ENCODE measurements at regions not wholly inside any gene's neighbourhood (a gene's known extent, or its start where the extent isn't known, plus 50 kb on each side); places are given as distances from the start of the nearest gene placed in this dataset.

DNA sequence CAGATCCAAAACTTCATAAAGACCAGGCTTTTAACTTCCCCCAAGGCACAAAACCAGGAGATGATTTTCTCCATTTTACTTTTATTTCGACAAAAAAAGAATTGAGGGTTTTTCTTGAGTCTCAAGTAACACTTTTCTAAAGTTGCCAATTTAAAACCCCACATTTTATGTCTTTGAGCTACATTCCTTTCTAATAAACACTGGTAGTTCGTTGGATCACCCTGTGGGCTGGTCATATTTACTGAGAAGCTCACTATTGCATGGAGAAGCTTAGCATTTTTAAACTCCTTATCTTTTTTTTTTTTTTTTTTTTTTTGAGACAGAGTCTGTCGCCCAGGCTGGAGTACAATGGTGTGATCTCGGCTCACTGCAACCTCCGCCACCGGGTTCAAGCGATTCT, 255.1 kb upstream of the TPM1 start:
- DNase-seq: no peak

DNA sequence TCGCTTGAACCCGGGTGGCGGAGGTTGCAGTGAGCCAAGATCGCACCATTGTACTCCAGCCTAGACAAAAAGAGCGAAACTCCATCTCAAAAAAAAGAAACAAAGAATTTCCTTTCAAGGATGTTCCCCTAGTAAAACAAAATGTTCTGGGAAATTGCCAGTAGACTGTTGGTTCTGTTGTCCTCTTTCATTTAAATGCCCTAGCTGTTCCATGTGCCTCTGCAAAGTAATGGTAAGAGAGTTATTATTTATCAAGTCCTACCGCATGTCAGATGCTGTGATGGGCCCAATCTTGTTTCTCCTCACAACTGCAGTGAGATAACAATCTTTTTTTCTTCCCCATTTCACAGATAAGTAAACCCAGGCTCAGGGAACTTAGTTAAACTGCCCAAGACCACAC, 254.3 kb upstream of the TPM1 start:
- no peak for DNase-seq

DNA sequence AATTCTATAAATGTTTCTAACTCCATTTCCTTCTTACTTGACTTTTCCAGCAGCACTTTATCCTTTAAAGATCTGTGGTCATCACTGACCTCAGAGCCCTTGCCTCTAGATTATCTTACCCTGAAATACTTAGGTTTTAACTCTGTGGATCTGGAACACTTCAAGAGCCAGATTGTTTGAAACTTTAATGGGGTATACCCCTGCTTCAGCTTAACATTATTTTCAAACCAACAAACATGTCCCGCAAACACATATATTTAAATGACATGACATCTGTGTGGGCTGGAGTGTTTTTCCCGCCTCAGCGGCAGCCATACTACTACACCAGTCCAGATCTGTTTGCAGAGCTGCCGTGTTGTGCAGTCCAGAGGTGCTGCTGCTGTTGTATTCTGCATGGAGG, 252.0 kb upstream of the TPM1 start:
- DNase-seq: no peak

DNA sequence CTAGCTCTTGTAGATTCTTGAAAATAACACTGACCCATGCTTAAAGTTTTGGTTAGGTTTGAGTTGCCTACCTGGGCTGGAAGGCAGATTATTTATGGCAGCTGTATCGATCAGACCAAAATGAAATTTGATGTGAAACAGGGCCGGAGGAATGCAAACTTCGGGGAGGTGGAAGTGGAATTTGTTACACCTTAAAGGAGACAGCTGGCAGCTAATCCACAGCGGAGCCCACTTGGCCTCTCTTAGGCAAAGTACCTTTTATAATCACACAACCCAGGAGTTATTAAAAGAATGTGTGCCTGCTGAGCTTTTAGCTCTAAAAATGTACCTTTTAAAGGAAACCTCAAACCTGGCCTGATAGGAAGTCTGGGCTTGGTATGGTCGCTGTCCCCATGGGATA, 250.9 kb upstream of the TPM1 start:
- no peak for DNase-seq

DNA sequence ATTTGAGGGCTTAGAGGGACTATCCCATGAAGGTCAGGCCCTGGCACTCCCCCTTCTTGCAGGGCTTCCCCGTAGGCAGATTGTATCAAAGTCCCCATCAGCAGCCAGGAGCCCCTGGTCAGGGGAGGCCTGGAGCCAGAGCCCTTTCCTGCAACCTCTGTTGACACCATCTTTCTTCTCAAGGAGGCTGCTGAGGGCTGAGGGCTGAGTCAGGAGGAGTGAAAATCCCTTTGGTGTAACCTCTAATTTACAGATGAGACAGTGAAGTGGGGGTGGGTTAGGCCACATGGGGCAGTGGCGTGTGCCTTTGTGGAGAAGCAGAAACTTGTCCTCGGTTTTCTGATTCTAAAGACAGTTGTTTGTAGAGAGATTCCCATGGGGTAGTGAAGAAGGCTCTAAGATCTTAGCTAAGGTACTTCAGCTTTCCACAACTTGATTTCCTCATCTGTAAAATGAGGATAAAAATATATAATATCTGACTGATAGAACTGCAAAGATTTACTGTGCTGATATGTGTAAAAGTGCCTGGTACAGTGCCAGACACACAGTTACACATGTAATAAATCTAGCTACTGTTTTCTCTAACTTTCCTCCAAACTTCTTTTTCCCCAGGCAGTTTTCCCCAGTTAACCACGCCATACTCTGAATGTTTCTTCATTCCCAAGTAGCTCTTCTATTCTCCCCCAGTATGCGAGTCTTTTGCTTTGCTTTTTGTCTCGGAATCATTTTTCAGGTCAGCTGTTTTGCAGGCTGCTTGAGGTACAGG, 249.4 kb upstream of the TPM1 start:
- DNase-seq: no peak

DNA sequence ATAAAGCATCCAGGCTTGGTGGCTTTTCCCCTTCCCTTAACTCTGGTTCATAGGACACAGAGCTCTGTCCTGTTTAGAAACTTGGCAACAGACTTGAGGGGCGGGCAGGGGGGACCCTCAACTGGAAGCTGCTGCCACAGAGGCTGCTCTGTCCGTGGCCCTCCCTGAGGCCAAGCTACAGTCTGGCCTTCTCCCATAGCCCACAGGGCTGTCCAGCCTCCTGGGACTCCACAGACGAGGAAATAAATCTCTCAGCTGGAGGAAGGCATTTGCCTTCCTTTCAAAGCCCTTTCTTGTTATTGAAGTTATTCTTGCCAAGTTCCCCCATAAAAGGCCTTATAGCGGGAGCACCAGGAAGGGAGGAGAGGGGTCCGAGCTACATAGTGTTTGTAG, 248.8 kb upstream of the TPM1 start:
- no peak for DNase-seq

DNA sequence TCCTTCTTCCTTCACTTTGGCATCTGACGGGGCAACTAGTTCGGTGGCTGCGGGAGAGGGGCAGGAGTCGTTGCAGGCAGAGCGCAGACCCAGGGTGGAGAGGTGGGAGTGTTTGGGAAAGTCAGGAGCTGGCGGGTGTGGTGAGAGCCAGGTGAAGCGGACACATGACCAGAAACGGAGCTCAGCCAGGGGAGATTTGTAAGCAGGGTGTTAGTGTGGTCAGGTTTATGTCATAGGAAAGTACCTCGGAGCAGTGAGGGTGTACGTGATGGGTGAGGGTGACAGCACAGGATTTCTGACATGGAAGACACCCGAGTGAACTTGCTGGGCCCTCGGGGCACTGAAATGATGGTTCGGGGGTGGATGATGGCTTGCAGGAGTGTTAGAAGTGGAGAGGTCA, 247.4 kb upstream of the TPM1 start:
- DNase-seq: no peak

DNA sequence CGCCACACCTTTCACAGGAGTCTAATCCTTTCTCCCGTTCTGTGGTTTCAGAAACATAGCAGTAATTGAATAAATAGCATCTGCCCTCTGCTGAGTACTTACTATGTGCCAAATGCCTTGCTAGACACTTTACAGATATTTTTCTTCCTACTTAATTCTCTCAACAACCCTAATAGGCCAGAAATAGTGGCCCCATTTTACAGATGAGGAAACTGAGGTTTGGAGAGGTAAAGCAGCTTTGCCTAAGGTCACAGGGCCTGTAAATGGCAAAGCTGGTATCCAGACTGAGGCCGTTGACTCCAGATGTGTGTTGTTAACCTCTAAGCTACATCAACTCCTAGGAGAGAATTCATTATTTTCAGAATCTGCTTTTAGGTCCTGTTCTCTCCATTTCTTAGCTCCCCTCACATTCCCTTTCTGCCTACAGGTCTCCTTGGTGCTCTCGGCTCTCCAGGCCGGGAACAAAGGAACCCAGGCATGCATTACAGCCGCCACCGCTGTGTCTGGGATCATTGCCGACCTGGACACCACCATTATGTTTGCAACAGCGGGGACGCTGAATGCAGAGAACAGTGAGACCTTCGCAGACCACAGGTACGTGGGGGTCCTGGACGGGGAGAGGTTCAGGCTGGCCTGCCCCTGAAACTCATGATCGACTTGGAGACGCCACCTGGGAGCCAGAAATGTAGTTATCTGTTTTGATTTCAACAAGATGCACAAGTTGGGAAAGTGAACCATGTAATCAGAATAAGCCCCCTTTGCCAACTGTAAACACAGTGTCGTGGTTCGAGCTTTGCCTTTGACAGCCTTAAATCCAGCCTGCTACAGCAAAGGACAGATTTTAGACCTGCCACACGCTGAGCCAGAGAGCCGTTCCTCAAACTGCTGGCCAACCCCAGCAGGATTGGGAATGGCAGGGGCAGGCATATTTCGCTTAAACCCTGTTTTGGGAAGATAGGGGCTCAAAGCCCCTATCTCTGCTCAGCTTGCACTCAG, 246.5 kb upstream of the TPM1 start:
- DNase-seq: no peak

DNA sequence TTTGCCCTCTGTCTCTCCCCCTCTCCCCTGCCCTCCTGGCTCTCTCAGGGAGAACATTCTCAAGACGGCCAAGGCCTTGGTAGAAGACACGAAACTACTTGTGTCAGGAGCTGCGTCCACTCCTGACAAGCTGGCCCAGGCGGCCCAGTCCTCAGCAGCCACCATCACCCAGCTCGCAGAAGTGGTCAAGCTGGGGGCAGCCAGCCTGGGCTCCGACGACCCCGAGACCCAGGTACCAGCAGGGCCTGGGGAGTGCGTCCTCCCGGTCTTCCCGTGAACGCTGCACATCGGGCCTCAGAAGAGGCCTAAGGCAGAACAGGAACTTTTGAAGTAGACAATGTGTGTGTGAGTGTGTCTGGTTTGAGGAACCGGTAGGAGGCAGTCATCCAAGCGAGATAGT, 245.4 kb upstream of the TPM1 start:
- no peak for DNase-seq

DNA sequence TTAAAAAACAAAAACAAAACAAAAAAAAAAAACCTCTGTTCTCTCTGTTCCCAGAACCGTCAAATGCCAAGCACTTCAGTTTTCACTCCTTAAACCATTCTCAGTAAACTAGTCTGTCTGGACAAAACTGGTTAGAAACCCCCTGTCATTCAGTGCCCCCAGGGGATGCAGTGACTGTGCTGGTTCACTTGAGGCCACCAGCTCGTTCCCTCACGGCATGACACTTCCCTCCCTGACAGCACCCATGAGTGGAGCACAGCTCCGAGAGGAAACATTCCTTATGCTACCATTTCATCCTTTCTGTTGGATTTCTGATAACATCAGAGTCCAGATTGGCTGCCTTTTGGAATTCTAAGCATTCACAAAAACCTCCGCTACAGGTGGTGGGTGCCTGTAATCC, 244.0 kb upstream of the TPM1 start:
- DNase-seq: no peak

DNA sequence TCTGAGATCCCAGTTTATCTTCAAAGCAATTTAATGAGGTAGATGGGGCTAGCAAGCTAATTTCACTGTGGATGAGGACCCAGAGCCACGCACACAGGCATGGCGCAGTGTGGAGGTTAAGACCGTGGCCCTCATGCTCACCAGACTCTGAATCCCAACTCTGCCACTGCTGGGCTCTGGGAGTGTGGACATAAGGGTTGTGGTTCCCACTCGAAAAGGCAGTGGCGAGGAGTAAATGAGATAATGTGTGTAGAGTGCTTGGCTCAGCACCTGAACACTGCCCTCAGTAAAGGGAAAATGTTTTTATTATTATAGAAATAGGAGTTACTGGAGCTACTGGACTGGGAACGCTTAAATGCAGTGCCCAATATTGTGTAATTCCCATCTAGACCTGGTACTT, 243.5 kb upstream of the TPM1 start:
- DNase-seq: no peak

DNA sequence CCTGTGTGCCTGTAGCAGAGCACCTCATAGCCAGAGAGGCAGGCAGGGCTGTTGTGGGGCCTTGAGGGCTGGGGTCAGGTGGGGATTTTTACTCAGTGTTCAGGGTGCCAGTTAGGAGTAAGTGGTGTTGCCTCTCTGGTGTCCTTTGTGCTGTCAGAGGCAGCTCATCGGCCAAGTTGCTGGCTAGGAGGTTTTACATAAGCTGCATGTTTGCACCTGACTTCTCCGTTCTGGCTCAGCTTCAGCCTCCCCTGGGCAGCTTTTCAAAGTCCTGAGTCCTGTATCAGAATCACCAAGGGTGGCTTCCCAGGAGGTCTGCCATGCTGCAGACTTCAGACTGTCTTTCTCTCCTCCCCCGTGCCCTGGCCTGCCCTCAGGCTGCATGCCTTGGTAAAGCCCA, 242.6 kb upstream of the TPM1 start:
- no peak for DNase-seq

DNA sequence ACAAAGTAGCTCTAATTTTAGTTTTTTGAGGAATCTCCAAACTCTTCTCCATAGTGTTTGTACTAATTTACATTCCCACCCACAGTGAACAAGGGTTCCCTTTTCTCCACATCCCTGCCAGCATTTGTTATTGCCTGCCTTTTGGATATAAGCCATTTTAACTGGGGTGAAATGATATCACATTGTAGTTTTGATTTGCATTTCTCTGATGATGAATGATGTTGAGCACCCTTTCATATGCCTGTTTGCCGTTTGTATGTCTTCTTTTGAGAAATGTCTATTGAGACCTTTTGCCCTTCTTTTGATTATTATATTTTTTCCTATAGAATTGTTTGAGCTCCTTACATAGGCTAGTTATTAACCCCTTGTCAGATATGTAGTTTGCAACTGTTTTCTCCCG, 239.9 kb upstream of the TPM1 start:
- no peak for DNase-seq

DNA sequence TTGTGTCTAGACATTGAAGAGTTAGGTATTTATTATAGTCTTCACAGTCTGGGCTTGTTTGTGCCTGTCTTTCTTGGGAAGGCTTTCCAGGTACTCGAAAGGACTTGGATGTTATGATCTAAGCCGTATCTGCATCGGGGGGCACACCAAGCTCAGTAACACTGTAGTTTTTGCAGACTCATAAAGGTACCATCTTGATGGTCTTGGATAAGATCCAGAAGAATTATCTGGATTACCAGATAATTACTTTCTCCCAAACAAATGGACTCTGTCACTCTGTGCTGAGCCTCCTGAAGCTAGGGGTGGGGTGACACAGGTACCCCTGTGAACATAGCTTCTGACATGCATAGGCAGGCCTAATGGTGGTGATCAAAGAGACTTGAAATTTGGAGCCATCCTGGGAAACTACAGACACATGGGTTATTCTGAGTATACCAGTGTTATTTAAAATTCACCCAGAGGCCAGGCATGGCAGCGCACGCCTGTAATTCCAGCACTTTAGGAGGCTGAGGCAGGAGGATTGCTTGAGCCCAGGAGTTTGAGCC, 238.6 kb upstream of the TPM1 start:
- DNase-seq: no peak

DNA sequence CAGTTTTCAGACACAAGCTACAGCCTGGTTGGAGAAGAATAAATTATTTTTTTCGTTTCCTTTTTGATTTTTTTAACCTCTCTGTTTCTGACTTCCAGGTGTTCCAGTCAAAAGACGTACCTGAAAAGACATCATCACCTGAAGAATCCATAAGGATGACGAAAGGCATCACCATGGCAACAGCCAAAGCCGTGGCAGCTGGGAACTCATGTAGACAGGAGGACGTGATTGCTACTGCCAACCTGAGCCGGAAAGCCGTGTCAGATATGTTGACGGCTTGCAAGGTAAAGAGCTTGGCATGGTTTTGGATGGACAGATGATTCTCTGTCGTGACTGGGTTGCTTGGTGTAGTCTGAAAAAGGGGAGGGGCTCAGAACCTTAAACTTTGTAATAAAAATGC, 237.0 kb upstream of the TPM1 start:
- no peak for DNase-seq

DNA sequence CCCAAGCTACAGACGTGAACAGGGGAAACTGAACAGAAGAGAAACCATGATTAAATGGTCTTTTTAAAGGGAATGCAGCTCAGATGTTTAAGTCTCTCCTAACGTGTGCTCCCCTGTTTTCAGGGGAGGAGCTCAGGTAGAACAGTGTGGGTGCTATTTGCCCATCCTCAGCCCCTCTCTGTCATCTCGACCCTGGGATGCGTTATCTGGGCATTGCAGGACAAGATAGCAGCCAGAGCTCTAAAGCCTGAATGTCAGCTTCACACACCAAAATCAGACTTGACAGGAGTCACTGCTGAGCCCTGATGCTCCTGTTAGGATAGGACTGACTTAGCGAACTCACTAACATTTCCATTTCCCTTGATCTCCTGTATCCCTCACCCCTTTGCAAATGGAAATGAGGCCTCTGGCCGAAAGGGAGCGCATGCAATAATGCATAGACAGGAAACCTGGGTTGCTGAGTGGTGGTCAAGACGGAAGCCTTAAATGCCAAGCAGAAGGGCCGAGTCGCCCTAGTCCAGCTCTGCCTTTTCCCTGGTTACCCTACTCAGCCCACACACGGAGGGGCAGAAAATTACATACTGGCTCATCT, 234.9 kb upstream of the TPM1 start:
- no peak for DNase-seq

DNA sequence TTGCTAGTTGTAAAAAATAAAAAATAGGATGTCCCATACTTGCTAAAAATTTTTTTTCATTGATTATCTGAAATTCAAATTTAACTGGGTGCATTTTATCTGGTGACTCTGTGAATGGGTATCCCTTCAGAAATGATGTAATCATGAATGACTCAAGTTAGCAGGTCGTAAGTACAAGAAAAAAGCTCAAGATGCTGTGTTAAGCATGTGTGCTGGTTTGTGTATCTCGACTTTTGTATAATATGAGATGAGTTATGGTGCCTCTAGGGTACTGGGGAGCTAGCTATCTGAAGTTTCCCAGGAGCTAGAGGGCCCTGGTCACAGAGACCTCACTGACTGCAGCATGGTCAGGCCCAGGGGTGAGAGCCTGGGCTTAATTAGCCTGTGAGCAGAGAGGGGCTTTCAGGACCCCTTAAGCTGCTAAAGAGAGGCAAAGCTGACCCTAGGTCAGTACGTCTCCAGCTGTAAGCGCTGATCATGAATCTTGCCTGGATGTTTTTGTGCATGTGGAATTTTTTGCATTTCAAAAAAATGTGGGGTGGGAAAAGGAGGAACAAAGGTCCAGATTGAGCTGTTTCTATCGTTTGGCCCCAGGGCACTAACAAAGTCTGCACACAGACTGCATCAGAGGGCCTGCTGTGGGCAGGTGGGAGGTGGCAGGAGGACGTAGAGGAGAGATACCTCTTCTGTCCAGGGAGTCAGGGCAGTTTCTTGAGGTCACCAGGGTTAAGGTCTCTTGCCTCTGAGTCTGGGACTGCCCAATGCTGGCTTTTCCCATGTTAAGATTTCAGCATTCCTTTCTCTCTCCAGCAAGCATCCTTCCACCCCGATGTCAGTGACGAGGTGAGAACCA, 233.2 kb upstream of the TPM1 start:
- no peak for DNase-seq

DNA sequence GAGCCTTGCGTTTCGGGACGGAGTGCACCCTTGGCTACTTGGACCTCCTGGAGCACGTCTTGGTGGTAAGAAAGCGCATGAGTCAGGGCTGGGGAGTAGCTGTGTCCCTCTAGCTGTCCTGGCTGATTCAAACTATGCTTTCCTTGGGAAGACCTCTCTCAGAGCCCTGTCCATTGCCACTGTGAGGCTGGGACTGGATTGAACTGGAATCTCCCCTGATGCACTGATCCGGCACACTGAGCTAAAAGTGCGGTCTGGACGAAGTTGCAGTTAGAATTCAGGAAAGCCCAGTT, 232.6 kb upstream of the TPM1 start:
- DNase-seq: no peak

DNA sequence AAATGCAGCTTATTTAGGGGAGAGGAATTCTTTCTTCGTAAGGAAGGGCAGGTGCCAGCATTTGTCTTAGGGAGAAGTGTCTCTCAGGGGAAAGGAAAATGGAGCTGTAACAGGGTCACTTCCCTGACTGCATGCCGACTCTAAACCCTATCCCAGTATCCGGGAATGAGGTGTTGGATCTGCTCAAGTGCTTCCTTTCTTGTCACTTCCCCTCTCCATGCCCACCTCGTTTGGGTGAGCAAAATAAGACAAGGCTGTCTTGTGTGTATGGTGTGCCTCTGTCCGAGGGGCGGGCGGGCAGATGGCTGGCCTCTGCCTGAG, 230.1 kb upstream of the TPM1 start:
- no peak for DNase-seq

DNA sequence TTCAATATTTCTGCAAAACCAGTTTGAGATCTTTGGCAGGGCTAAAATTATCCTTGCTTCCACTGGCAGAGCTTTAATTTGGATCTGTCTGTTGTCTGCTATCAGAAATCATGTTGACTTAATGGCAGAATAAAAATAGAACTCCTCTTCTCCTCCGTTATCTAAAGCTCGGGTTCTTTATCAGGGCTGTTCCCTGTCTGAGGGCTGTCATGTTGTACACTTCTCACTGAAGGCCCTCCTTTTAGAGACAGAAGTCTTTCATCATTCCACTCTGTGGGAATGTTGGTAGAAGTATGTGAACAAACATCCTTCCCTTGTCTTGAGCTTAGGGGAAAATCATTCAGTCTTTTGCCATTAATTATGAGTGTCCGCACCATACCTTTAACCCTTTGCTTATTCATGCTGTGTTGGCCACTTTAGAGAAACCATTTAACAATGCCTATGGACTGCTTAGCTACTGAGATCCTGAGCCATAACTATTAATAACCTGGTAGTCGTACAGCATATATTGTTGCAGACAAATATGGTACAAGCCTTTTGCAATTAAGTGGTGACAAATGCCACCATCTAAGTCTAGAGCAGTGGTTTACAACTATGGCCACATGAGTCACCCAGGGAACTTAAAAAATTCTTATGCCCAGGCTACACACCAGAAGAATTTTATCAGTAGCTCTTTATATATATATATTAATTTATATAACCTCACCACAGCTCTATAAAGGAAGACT, 226.0 kb upstream of the TPM1 start:
- no peak for DNase-seq

DNA sequence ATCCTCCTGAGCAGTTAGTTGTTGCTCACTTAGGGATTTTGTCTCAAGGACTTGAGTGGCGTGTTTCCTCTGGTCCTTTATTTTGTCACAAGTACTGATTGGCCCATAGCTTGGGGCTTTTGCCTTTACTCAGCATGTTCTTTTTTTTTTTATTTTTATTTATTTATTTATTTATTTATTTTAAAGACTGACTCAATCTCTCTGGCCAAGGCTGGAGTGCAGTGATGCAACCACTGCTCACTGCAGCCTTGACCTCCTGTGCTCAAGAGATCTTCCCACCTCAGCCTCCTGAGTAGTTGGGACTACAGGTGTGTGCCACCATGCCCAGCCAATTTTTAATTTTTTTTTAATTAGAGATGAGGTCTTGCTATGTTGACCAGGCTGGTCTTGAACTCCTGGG, 223.9 kb upstream of the TPM1 start:
- DNase-seq: no peak
